ENCODE measurements at regions not wholly inside any gene's neighbourhood (a gene's known extent, or its start where the extent isn't known, plus 50 kb on each side); places are given as distances from the start of the nearest gene placed in this dataset.

DNA sequence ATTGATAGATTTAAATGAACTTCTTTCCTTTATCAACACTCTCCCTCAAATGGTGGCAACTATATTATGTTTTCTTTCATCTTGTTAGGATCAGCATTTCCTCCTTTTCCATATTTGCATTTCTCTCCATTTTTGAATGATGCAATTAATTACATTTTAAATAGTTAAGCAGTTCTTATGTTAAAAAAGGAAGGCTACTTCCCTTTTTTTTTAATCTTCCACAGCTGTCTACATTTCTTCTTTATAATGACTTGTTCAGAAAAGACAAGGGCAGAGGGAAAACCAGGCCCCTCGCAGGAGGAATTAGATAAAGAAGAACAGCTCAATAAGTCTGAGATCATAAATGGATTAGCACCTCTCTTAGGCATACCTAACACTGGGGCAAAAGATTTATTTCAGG, 208.9 kb downstream of the ARL4A start:
- TF ChIP-seq POLR2AphosphoS5 (IDR thresholded peaks at IDR 0.05) (no peak), EP300 (IDR thresholded peaks at IDR 0.05) (no peak), POLR2A (IDR thresholded peaks at IDR 0.05) (no peak)
- TF ChIP-seq, protein P1, sequence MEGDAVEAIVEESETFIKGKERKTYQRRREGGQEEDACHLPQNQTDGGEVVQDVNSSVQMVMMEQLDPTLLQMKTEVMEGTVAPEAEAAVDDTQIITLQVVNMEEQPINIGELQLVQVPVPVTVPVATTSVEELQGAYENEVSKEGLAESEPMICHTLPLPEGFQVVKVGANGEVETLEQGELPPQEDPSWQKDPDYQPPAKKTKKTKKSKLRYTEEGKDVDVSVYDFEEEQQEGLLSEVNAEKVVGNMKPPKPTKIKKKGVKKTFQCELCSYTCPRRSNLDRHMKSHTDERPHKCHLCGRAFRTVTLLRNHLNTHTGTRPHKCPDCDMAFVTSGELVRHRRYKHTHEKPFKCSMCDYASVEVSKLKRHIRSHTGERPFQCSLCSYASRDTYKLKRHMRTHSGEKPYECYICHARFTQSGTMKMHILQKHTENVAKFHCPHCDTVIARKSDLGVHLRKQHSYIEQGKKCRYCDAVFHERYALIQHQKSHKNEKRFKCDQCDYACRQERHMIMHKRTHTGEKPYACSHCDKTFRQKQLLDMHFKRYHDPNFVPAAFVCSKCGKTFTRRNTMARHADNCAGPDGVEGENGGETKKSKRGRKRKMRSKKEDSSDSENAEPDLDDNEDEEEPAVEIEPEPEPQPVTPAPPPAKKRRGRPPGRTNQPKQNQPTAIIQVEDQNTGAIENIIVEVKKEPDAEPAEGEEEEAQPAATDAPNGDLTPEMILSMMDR (IDR thresholded peaks at IDR 0.05), result no peak
- DNase-seq, result no peak
- 58 to 73% methylated on average over 1 of the region's 1 CpG for WGBS, 2 donors
- H3K4me1 ChIP-seq, result peaks cover 0 to 9% (median 0%) of the 10 kb centered on the region in 4 donors
- H3K4me3 ChIP-seq, result no peak overlapping the region
- H3K9me3 ChIP-seq, result no peaks in the 10 kb centered on the region
- H3K27me3 ChIP-seq, result no peaks in the 10 kb centered on the region
- no peak overlapping the region for H3K27ac ChIP-seq
- H3K36me3 ChIP-seq, result no peaks in the 10 kb centered on the region
- intact Hi-C loops (cut with DNase I), result no loop called here

DNA sequence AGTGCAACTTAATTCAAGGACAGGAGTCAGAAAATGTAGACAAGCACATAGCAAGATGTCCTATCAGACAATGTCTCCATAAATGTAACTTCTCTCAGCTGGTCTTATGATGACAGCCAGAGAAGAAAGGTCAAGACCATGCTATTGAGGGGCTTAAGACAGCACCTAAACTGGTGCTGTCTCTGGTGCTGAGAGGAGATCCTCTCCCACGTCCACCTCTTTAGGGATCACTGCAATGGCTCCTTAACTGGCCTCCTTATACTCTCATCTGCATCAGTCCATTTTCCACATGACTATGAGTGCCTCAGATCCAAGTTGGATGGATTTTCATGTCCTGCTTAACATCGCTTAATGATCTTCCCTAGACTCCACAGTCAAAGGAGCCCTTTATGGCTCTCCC, 210.6 kb downstream of the ARL4A start:
- WGBS, 2 donors, result 82 to 93% methylated on average over 2 of the region's 2 CpGs
- no peak overlapping the region for H3K27ac ChIP-seq
- intact Hi-C loops (cut with DNase I), result no loop called here
- peaks cover 0 to 9% (median 0%) of the 10 kb centered on the region in 4 donors for H3K4me1 ChIP-seq
- H3K9me3 ChIP-seq, result no peaks in the 10 kb centered on the region
- no peak overlapping the region for H3K4me3 ChIP-seq
- H3K27me3 ChIP-seq, result no peaks in the 10 kb centered on the region
- DNase-seq, result no peak
- TF ChIP-seq POLR2A (IDR thresholded peaks at IDR 0.05), result no peak
- TF ChIP-seq POLR2AphosphoS5 (IDR thresholded peaks at IDR 0.05), result no peak
- no peak for TF ChIP-seq EP300 (IDR thresholded peaks at IDR 0.05)
- TF ChIP-seq, protein P1 (IDR thresholded peaks at IDR 0.05), result no peak
- no peaks in the 10 kb centered on the region for H3K36me3 ChIP-seq

DNA sequence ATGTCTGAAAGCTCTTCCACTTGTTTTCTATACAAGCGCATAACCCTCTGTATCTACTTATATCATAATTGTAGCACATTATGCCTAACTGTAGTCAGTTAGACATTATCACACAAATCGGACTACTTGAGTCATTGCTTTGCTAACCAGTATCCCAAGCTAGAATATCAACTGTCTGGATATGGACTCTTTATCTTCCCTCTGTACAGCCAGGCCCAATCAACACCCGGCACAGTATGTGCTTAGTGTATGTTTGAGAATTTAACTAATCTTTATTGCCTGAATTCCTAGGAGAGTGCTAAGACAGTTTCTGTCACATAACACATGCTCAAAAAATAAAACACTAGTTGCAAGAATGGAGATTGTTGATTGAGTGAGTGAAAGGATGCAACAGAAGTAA, 211.2 kb downstream of the ARL4A start:
- DNase-seq, result no peak
- H3K36me3 ChIP-seq, result no peaks in the 10 kb centered on the region
- no peaks in the 10 kb centered on the region for H3K9me3 ChIP-seq
- WGBS, 2 donors, result 70 to 80% methylated on average over 3 of the region's 3 CpGs
- TF ChIP-seq EP300 (IDR thresholded peaks at IDR 0.05) (no peak), POLR2AphosphoS5 (IDR thresholded peaks at IDR 0.05) (no peak), POLR2A (IDR thresholded peaks at IDR 0.05) (no peak)
- TF ChIP-seq, protein P1 (IDR thresholded peaks at IDR 0.05), result no peak
- peaks cover 0 to 9% (median 0%) of the 10 kb centered on the region in 4 donors for H3K4me1 ChIP-seq
- no peak overlapping the region for H3K4me3 ChIP-seq
- no peak overlapping the region for H3K27ac ChIP-seq
- intact Hi-C loops (cut with DNase I), result no loop called here
- H3K27me3 ChIP-seq, result no peaks in the 10 kb centered on the region

DNA sequence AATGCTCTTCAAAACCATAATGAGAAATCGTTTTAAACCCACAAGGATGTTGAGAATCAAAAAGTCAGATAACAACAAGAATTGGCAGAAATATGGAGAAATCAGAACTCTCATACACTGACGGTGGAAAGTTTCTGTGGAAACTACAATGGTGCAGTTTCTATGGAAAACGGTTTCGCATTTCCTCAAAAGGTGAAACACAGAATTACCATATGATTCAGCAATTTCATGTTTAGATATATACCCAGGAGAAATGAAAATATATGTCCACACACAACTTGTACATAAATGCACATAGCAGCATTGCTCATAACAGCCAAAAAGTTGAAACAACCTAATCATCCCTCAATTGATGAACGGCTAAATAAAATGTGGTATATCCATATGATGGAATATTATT, 218.2 kb downstream of the ARL4A start:
- Histone ChIP-seq H3K27ac (no peak overlapping the region), H3K27me3 (no peaks in the 10 kb centered on the region), H3K4me1 (no peaks in the 10 kb centered on the region), H3K36me3 (no peaks in the 10 kb centered on the region), H3K9me3 (no peaks in the 10 kb centered on the region), H3K4me3 (no peak overlapping the region)
- DNase-seq, result no peak
- TF ChIP-seq, protein P1 (IDR thresholded peaks at IDR 0.05), result no peak
- no peak for TF ChIP-seq POLR2AphosphoS5 (IDR thresholded peaks at IDR 0.05)
- TF ChIP-seq EP300 (IDR thresholded peaks at IDR 0.05), result no peak
- TF ChIP-seq POLR2A (IDR thresholded peaks at IDR 0.05), result no peak
- intact Hi-C loops (cut with DNase I), result no loop called here
- WGBS, 2 donors, result 89 to 90% methylated on average over 5 of the region's 5 CpGs

DNA sequence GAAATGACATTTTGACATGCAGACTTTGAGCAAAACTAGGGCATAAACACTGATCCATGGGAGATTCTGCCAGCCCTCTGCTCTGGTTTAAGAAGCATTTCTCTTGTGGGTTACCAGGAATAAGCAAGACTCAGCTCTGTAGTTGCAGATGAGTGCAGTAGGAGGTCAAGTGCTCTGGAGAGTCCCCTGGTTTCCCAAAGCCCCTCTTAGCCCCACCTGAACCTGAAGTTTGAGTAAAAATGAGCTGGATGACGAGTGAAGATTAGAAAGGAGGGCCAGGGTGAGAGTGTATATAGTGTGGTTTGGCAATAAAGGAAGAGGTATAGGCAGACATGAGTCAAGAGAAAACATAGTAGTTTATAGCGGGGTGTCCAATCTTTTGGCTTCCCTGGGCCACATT, 220.3 kb downstream of the ARL4A start:
- TF ChIP-seq POLR2A (IDR thresholded peaks at IDR 0.05) (no peak), POLR2AphosphoS5 (IDR thresholded peaks at IDR 0.05) (no peak), EP300 (IDR thresholded peaks at IDR 0.05) (no peak)
- TF ChIP-seq, protein P1 (IDR thresholded peaks at IDR 0.05), result no peak
- Histone ChIP-seq H3K27me3 (no peaks in the 10 kb centered on the region), H3K27ac (no peak overlapping the region), H3K4me1 (no peaks in the 10 kb centered on the region), H3K36me3 (no peaks in the 10 kb centered on the region), H3K9me3 (no peaks in the 10 kb centered on the region), H3K4me3 (no peak overlapping the region)
- DNase-seq, result no peak
- 85 to 90% methylated on average over 2 of the region's 2 CpGs for WGBS, 2 donors
- intact Hi-C loops (cut with DNase I), result no loop called here

Data from sigmoid colon (tissue), 6 donors.